Neural progenitor cell (in vitro differentiated cells): ENCODE measurements at regions not wholly inside any gene's neighbourhood (a gene's known extent, or its start where the extent isn't known, plus 50 kb on each side); places are given as distances from the start of the nearest gene placed in this dataset.

Experiments used
- EZH2phosphoT487 ChIP-seq: fragments of 200-600 bp; sonication (generic); IDR thresholded peaks from 2 replicates; pipeline ENCODE4 v1.6.1; 2017; ENCODE audit warnings: antibody characterized with exemption
- TF ChIP-seq, protein P1 (sequence below): fragments of 200-600 bp; sonication (generic); IDR thresholded peaks from 2 replicates; pipeline ENCODE4 v1.5.1; 2017; ENCODE audit warnings: antibody characterized with exemption, mild to moderate bottlenecking

DNA sequence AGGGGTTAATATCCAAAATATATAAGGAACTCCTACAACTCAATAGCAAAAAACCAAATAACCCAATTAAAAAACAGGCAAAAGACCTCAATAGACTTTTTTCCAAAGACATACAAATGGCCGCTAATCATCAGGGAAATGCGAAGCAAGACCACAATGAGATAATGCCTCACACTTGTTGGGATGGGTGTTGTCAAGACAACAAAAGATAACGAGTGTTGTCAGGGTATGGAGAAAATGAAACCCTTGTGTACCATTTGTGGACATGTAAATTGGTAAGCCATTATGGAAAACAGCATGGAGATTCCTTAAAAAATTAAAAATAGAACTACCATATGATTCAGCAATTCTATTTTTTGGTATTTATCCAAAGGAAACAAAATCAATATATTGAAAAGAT is 620.2 kb downstream of the ACTL7B start:
- TF ChIP-seq, protein P1, sequence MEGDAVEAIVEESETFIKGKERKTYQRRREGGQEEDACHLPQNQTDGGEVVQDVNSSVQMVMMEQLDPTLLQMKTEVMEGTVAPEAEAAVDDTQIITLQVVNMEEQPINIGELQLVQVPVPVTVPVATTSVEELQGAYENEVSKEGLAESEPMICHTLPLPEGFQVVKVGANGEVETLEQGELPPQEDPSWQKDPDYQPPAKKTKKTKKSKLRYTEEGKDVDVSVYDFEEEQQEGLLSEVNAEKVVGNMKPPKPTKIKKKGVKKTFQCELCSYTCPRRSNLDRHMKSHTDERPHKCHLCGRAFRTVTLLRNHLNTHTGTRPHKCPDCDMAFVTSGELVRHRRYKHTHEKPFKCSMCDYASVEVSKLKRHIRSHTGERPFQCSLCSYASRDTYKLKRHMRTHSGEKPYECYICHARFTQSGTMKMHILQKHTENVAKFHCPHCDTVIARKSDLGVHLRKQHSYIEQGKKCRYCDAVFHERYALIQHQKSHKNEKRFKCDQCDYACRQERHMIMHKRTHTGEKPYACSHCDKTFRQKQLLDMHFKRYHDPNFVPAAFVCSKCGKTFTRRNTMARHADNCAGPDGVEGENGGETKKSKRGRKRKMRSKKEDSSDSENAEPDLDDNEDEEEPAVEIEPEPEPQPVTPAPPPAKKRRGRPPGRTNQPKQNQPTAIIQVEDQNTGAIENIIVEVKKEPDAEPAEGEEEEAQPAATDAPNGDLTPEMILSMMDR, result no peak
- no peak for TF ChIP-seq EZH2phosphoT487
